Ishikawa (cell line): ENCODE measurements at regions not wholly inside any gene's neighbourhood (a gene's known extent, or its start where the extent isn't known, plus 50 kb on each side); places are given as distances from the start of the nearest gene placed in this dataset.

ENCODE experiments used
- CEBPB ChIP-seq: IDR thresholded peaks from 2 replicates; pipeline ENCODE4 v1.6.1; 2012
- CREB1 ChIP-seq: IDR thresholded peaks from 2 replicates; pipeline ENCODE4 v1.6.1; 2012; ENCODE audit warnings: low read depth
- EP300 ChIP-seq: IDR thresholded peaks from 2 replicates; pipeline ENCODE4 v1.6.1; 2012; ENCODE audit warnings: borderline replicate concordance
- FOXM1 ChIP-seq: IDR thresholded peaks from 2 replicates; pipeline ENCODE4 v1.6.1; 2012; ENCODE audit warnings: low read depth, borderline replicate concordance
- MAX ChIP-seq: IDR thresholded peaks from 2 replicates; pipeline ENCODE4 v1.6.1; 2012
- NFIC ChIP-seq: IDR thresholded peaks from 2 replicates; pipeline ENCODE4 v1.6.1; 2012
- RAD21 ChIP-seq: IDR thresholded peaks from 2 replicates; pipeline ENCODE4 v1.6.1; 2012; ENCODE audit warnings: low read depth
- REST ChIP-seq: IDR thresholded peaks from 2 replicates; pipeline ENCODE4 v1.6.1; 2012; ENCODE audit warnings: low read depth, mild to moderate bottlenecking
- TAF1 ChIP-seq: IDR thresholded peaks from 2 replicates; pipeline ENCODE4 v1.6.1; 2012; ENCODE audit warnings: low read depth, mild to moderate bottlenecking
- TCF12 ChIP-seq: IDR thresholded peaks from 2 replicates; pipeline ENCODE4 v1.6.1; 2012; ENCODE audit warnings: low read depth
- TEAD4 ChIP-seq: IDR thresholded peaks from 2 replicates; pipeline ENCODE4 v1.6.1; 2012
- USF1 ChIP-seq: IDR thresholded peaks from 2 replicates; pipeline ENCODE4 v1.6.1; 2012
- YY1 ChIP-seq: IDR thresholded peaks from 2 replicates; pipeline ENCODE4 v1.6.1; 2012; ENCODE audit warnings: low read depth

- TF ChIP-seq TCF12 (no peak), REST (no peak), CREB1 (no peak), RAD21 (no peak), USF1 (peak; percentile 54), NFIC (no peak), YY1 (no peak), MAX (peak; percentile 59; the same call in 1 of the 2 replicates), EP300 (no peak), CEBPB (no peak), TAF1 (no peak), TEAD4 (no peak), FOXM1 (no peak)
Observed at GRCh38 chr3:13689373-13690260, 140.7 kb downstream of the FBLN2 start.
